SU-DHL-6 (cell line): ENCODE measurements at regions not wholly inside any gene's neighbourhood (a gene's known extent, or its start where the extent isn't known, plus 50 kb on each side); places are given as distances from the start of the nearest gene placed in this dataset.

Experiments
- EZH2phosphoT487 ChIP-seq: fragments of 200-600 bp; sonication (generic), shearing (Covaris generic); conservative IDR thresholded peaks from 2 replicates; pipeline ENCODE4 v1.6.1; 2018; ENCODE audit warnings: mild to moderate bottlenecking, antibody characterized with exemption, low read length, moderate library complexity, mixed read lengths
- TF ChIP-seq, protein P1 (sequence below): fragments of 200-600 bp; sonication (generic); IDR thresholded peaks from one replicate; pipeline ENCODE4 v1.5.1; 2017; ENCODE audit warnings: antibody characterized with exemption, mild to moderate bottlenecking, low read length, moderate library complexity; ENCODE audit not compliant: insufficient read depth, poor library complexity, severe bottlenecking

- TF ChIP-seq, protein P1, sequence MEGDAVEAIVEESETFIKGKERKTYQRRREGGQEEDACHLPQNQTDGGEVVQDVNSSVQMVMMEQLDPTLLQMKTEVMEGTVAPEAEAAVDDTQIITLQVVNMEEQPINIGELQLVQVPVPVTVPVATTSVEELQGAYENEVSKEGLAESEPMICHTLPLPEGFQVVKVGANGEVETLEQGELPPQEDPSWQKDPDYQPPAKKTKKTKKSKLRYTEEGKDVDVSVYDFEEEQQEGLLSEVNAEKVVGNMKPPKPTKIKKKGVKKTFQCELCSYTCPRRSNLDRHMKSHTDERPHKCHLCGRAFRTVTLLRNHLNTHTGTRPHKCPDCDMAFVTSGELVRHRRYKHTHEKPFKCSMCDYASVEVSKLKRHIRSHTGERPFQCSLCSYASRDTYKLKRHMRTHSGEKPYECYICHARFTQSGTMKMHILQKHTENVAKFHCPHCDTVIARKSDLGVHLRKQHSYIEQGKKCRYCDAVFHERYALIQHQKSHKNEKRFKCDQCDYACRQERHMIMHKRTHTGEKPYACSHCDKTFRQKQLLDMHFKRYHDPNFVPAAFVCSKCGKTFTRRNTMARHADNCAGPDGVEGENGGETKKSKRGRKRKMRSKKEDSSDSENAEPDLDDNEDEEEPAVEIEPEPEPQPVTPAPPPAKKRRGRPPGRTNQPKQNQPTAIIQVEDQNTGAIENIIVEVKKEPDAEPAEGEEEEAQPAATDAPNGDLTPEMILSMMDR, result no peak
- TF ChIP-seq EZH2phosphoT487, result no peak
Measured at GRCh38 chr10:36817898-36818297, 307.5 kb upstream of the ANKRD30A start.
